Pulmonary artery endothelial cell (primary cell): ENCODE measurements at regions not wholly inside any gene's neighbourhood (a gene's known extent, or its start where the extent isn't known, plus 50 kb on each side); places are given as distances from the start of the nearest gene placed in this dataset.

Experiments used
- DNase-seq: peaks from one replicate; pipeline ENCODE4 v3.0.0-alpha.2; 2011; ENCODE audit warnings: low read depth, low spot score

DNA sequence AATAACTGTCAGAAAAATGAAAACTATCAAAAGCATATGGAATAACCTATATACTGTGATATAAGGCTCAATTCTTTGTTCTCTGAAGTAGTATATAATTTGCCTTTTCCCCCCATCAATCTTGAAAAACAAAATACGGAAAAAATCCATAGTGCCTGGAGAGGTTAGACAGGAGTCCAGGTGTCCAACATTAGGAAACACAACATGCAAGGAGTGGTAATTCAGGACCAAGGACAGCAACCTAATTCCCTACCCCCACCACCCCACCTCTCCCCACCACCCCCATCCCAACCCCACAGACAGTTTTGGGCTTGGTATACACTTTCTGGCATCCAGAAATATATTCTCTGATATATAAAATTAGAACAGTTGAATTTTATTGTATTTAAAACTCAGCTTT, 55.1 kb upstream of the SLC25A26 start:
- DNase-seq: no peak

DNA sequence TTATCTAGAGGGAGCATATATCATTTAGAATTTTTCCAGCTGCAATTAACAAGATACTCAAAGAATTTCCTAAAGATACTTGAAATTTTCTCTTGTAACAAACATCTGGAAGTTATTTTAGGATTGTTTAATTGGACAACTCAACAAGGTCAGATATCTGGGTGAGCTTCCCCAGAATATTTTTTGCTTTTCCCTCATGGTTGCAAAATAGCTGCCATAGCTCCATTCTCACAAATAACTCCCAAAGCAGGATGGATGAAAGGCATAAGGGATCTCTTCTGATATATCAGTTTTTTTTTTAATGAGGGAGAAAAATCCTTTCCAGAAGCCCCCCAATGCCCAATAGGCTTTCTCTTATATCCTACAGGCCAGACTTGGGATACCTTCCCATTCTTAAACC, 56.6 kb upstream of the SLC25A26 start:
- DNase-seq: no peak

GRCh38 chr3:66163222-66163621, 57.6 kb upstream of the SLC25A26 start:
- DNase-seq: no peak

DNA sequence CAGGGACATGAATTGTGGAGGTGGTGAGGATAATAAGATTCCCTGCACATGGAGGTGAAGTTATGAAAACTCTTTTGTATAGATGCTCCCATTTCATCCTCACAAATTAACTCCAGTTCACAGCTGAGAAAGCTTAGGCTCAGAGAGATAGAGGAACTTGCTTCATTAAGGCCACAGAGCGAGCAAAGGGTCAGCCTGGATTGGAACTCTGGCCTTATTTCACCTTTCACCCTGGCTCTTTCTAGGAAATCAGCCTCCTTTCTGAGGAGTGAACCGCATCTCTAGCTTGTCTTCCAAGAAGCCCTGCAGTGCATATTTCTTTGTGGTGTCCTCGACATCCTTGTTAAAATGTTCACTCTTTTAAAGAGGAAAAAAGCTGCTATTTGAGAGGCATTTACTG, 58.0 kb upstream of the SLC25A26 start:
- no peak for DNase-seq

DNA sequence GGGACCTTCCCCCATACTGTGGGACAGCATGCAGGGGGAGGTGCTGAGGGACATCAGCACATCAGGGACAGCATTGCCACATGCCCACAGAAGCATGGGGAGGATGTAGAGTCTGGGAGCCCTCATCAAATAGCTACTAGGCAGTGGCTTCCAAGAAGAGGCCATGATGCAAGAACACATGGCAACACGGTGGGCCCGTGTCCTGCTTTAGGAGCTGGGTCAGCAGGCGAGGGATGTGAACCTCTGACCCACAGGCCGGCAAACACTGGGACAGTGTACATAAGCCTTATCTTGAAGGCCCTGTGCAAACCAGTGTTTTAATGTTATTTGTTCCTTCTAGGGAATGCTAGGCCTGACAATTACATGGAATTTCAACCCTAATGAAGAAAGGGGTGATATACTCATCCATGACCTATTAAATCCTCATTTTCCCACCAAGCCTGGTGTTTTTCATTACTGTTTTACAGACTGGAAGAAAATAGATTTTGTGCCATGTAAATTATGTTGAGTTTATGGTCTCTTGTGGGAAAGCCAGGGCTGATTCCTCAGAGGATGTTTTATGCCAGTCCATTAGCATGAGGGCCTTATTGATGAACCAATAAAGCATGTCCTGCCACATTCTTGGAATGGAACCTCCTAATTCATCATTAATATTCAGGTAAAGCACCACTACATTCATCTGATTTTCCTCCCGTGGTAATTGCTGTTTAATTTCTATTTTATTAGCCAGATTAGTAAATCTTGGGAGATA, 61.7 kb upstream of the SLC25A26 start:
- DNase-seq: no peak

DNA sequence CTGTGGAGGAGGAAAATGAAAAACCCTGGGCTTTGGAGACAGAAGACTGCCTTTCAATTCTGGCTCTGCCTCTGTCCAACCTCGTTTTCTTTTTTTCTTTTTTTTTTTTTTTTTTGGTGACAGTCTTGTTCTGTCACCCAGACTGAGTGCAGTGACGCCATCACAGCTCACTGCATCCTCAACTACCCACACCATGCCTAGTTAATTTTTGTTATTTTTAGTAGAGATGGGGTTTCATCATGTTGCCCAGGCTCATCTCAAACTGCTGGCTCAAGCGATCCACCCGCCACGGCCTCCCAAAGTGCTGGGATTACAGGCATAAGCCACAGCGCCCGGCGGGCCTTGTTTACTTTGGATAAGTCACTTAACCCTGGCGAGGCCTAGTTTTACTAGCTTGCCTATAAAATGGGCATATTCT, 66.3 kb upstream of the SLC25A26 start:
- DNase-seq: no peak

DNA sequence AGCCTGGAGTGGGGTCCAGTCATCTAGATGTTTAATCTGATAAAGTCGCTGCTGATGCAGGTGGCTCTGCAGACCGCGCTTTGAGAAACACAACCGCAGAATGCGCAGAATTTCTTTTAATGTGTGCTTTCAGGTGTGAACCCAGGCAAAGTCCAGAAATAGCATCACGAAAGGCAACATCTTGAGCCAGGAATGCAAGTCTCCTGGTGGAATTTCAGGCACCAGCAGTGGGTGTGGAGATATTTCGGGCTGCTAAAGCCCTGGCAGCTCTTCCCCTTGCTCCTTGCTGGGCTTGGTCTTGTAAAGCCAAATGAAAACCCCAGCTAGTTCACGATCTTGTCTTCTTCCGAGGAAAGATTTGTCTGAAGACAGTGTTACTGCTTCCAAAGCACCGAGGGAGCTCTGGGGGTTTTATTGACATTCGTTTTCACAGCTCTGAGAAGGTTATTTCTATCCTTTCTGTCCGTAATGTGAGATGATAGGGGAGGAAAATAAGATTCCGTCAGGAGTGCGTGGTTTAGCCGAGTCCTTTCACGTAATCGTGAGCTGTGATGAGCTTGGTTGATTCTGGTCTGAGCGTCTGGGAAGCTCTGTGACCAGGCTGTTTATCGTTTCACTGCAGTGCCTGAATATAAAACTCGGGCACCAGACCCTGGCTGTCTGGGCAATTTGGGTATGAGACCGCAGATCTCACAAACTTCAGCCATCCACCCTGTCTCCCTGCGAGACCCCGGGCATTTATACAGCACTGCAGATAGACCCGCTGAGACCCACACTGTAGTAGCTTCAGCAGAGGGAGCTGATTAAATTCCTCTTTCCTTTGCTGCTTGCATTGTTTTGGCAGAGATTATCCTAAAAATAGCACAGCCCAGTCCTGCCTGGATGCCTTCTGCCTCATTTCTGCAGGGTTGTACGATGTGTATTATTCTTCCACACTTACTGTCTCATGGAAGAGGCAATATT, 67.0 kb upstream of the SLC25A26 start:
- DNase-seq: no peak

- no peak for DNase-seq
Observed at GRCh38 chr3:66152336-66152735, 68.5 kb upstream of the SLC25A26 start.

DNA sequence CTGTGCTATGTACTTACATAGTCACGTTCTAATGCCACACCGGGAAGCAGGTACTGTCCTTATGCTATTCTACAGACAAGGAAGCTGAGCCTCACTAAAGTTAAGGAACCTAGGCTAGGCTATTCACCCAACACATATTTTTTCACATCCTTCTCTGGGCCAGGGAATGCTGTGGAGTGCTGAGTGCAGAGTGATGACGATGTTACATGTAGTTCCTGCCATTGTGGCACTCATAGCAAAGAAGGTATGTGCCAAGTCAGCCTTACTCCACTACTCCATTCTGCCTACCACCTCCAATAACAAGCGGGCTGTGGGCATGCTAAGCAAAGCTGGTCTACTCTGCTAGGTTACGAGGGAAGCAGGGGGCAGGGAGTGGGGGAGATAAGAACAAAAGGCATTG, 69.8 kb upstream of the SLC25A26 start:
- no peak for DNase-seq

GRCh38 chr3:66149269-66149668, 71.5 kb upstream of the SLC25A26 start:
- DNase-seq: no peak

- DNase-seq: no peak
Observed at GRCh38 chr3:66145408-66145733, 75.4 kb upstream of the SLC25A26 start.

- no peak for DNase-seq
Observed at GRCh38 chr3:66144568-66145407, 76.0 kb upstream of the SLC25A26 start.

GRCh38 chr3:66142079-66142478, 78.7 kb upstream of the SLC25A26 start:
- no peak for DNase-seq

DNA sequence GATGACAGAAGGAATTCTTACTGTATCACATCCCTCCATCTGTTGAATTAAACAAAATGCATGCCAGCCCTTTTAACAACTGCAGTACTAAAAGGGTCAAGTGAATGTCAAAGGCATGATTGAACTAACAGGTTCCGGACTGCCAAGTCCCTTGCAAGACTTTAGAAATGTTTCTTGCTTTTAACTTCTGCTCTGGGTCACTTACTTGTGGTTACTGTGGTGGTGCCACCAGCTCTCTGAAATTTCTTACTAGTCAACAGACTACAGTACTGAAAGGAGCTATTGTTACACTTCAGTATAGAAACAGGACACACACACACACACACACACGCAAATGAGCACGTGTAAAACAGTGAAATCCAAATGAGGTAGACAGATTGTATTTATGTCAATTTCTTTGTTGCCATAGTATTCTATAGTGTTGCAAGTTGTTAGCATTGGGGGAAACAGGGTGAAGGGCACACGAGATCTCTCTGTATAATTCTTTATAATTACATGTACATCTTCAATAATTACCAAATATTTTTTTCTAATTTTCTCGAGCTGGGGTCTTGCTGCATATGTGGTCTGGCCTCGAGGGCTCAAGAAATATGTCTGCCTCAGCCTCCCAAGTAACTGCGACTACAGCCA, 79.9 kb upstream of the SLC25A26 start:
- no peak for DNase-seq

DNA sequence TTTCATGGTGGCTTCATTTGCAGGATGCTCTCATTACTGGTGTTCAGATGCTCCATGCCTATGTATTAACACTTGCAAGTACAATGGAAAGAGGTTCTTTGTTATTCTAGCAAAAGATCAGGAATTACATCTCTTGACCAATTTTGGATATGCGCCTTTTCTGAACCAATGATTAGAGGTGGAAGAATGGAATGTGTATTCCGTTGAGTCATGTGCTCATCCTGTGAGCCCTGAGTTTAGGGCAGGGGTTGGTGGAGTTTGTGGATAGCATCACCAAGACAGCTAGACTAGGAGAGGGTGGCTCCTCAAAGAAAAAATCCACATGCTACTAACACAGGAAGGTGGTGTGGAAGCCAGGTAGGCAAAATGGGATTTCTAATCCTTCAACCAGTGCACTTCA, 80.7 kb upstream of the SLC25A26 start:
- DNase-seq: no peak

DNA sequence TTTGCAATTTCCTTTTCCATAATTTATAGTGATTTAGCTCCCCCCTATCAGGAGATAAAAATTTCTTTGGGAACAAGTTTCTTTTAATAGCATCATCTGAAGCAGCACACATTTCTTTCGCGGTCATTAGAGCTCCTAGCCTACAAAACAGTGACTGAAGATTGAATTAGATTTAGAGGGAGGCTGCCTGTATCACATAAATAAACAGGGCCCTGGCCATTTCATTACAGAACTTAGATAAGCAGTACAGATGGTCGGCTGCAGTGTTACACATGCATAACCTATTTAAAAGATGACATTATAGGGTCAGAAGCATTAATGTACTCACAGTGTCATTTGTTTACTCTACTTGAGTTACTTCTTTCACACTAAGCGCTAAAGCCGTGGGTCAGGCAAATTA, 81.4 kb upstream of the SLC25A26 start:
- no peak for DNase-seq

DNA sequence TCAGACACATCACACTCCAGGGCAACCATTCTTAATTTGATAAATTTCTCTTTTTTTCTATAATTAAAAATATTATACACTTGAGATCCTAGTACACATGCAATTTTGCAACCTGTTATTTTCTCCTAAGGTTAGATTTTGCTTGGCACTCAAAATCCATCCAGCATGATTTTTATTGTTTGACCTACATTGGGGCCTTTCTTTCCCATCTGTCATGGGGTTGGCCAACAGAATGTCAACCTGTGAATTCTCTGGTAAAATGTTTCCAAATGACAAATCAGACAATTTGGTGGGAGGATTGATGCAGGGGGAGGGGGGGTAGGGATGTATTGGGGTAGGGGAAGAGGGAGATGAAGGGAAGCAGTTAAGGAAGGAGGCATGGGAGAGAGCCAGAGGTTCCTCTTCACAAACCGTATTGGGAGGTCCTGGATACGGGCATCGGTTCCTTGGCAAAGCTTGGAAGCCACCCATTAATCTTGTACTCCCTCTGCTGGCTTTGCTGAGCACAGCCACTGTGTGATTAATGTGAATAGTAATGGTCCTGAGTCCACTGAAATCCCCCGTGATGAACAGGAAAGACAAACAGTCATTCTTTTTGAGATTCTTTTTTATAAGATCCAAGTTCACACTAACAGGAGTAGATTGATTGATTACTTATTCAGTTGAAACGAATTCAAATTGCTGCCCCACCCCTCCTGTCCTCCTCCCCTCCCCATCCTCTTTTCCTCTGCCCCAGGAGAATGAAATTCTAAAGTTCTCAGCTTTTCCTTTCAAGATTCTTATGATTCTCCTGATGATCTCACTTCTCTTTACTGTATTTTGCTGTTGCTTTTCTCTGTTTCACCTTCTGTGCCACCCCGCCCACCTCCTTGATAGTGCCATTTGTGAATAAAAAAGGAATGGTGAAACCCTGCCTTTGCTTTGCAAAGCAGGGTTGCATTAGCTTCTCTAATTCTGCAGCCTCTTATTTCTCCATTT, 82.2 kb upstream of the SLC25A26 start:
- DNase-seq: peak; percentile 30

- DNase-seq: no peak
Observed at GRCh38 chr3:66136597-66136996, 84.2 kb upstream of the SLC25A26 start.

DNA sequence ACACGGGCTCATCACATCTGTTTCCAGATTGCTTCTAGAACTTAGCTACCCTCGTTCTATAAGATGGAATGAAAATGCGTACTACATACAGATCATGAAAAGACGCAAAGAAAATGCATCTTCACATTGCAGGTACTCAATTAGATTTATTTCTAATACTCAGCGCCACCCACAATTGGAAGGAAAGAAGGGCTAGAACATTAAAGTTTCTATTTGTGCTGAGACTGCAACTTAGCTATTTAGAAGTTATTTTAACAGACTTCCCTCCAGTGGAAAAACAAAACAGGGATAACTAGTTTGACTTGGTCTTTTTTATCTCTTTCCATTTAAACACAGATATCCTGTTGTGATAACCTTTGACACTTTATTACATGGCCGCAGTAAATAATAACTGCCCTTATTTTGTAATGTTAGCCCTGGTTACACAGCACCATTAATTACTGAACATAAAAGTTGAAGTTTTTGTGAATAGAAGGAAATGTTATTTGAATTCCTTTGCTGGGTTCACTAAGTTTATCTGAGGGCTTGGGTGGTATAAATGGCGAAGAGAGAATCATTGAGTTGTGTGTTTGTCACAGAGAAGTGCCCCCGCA, 86.9 kb upstream of the SLC25A26 start:
- DNase-seq: peak; percentile 77
